Activated T-cell treated with anti-CD3 and anti-CD28 coated beads for 48 hours (primary cell): ENCODE measurements at regions not wholly inside any gene's neighbourhood (a gene's known extent, or its start where the extent isn't known, plus 50 kb on each side); places are given as distances from the start of the nearest gene placed in this dataset.

ENCODE experiments used
- DNase-seq: peaks from one replicate; pipeline ENCODE4 v3.0.0-alpha.2; 2020; ENCODE audit warnings: low read depth

DNA sequence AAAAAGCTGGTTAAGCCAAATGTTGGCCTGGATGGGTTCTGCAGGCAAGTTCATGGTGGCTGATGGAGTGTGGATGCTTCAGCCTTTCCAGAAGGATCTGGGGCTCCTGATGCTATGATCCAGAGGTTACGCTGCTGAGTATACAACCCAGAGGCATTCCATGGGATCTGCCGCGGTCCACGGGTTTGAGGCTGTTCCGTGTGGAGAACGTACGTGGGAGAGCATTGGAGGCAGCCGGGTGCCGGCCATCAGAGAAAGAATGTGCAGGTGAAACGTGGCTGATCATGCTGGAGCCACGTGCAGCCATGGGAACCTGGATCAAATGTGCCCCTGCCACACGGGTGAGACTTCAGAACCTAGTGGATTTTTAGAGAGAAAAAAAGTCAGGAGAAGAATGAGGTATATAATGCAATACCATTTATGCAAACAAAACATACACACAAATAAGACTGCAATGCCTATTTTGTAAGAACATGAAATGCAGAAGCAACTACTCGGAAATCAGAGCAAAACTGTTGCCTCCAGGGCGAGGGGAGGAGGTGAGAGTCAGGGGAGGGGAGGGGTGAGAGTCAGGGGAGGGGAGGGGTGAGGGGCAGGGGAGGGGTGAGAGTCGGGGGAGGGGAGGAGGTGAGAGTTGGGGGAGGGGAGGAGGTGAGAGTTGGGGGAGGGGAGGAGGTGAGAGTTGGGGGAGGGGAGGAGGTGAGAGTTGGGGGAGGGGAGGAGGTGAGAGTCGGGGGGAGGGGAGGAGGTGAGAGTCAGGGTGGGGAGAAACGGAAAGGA lies 116.5 kb upstream of the C1orf174 start:
- DNase-seq: no peak

DNA sequence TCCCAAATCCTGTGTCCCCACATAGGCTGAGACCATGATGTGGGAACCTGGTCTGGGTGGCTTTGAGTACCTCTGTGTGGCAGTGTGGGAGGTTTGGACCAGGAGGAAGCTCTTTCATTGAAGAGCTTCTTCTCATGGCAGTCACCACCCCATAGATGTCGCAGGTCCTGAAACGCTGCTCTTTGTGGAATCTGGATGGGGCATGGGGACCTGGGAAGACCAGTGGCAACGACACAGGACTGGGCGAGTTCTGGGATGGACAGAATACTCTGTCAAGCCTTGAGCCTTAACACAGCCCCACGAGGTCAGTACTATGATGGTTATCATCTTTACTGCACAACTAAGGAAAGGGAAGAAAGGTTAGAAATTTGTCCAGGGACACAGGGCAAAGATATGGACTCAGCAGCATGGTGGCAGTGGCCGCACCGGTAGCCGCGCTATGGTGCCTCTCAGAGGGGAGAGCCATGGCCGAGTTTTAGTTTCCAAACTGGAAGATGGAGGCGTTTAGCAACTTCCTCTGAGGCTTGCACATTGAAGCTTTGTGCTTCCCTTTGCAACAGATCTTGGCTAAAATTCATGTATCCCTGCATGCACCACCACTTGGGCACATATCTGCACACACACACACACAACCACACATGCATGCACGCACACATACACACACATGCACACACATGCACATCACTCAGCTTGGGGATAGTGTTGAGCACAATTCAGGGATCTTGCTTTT lies 117.7 kb upstream of the C1orf174 start:
- DNase-seq: no peak

DNA sequence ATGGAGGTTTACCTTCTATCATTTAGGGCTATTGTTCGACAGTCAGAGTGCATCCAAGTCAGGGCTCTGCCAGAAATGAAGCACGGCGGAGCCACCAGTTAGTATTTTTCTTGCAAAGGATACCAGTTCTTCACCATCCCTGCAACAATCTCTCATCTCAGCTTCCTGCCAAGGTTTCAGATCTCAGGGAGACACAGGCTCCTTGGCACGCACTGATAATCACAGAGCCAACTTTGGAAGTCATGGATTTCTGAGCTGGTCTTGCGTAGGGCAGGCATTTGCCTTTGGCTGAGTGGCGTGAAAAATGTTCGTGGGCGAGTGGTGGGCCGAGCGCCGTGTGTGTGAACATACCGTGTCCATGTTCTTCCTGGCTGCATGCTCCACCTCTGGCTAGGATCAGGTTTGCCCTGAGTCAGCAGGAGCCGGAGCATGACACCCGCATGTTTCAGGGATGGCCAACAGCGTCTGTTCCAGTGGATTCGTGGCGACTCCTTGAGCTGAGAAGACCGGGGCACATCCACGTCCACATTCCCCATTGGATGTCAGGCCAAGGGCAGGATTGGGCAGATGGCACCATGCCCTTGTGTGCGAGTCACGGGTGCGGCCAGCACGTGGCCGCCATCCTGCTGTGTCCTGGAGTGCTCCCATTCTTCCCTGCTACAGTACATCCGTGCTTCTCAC lies 118.5 kb upstream of the C1orf174 start:
- no peak for DNase-seq

DNA sequence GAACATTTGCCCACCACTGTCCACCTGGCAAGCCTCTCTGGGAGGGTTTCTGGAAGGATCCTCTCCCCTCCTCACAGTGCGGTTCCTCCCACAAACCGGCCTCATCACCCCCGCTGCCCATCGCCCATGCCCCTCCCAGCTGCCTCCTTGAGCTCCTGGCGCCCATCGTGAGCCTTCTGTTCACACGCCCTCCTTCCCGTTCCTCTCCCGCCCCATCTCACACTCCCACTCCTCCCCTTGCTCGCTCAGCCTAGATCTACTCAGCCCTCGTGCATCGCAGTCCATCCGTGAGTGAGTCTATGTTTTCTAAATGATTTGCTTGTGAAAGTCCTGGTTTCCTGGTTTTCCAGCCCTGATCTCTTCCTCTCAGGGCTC lies 119.1 kb upstream of the C1orf174 start:
- no peak for DNase-seq

DNA sequence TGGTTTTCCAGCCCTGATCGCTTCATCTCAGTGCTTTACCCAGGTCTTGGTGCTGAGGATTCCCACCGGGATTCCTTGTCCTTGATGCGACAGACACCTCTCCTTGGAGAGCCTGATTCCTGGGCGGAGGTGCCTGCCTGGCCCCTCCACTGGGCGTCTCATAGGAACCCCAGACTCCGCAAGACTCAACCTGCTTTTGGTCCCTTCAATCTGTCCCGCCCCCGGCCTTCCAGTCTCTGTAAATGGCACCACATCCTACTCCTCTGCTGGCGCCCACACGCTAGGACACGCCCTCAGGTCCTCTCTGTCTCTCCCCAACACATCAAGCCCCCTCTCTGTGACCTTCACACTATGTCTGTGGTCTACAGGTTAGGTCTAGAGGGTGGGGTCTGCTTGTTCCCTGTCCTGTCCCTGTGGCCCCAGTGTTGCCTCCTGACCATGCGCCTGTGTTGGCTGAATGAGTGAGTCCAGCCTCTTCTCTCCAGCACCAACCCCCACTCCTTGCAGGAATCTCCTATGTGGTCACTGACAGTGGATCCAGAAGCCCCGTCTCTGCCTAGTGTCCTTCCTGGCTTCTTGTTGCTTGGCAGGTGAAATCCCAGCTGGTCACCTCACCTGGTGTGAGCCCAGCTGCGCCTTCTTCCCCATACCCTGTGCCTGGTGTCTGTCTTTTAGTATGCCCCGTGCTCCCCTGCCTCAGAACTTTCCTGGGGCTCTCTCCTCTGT lies 119.7 kb upstream of the C1orf174 start:
- no peak for DNase-seq

DNA sequence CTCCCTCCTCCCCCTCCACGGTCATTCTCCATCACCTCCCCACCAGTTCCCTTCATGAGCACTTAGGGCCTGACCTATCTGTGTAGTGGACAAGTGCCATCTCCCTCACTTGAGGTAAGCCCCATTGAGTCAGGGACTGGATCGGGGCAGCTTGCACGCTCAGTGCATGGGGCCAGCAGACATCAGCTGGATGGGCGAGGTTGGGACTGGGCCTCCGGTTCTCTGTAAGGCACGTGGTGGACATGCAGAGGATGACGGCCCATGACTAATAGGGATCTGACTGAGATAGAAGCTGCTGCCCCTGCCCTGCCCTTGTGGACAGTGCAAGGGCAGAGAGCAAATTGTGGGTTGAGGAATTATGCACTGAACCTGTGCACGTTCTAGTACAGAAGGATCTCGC lies 120.4 kb upstream of the C1orf174 start:
- DNase-seq: no peak

DNA sequence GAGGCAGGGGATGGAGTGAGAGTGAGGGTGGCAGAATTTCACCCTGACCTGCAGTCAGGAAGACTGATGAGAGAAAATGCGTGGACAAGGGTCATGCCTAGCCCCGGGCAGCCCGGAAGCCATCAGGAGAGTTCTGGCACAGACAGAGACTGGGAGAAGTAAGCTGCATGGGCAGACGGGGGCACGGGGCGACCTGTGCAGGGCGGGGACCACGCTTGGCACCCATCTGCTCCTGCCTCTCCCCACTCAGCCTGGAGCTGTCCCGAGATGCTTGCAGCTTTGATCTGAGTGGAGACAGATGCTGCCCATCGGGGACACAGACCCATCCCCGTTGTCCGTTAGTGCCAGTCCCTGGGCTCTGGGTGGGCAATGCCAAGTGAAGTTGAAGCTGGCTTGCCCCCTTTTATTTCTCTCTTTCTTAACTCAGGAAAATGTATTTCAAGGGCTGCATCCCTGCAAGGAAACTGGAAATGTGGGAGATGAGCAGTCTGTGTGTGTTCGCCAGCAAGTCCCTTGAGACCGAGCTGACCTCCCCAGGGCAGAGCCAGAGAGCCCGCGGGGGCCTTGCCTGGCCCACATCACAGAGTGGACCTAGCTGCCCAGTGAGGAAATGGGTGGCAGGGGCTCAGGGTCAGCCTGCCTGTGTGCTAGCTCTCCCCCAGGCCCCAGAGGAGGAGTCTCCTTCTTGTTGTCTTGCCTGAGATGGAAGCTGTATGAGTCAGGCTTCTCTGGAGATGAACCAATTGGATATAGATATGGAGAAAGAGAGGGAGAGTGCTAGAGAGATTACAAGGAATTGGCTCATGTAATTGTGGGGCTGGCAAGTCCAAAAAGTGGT lies 121.3 kb upstream of the C1orf174 start:
- DNase-seq: no peak

DNA sequence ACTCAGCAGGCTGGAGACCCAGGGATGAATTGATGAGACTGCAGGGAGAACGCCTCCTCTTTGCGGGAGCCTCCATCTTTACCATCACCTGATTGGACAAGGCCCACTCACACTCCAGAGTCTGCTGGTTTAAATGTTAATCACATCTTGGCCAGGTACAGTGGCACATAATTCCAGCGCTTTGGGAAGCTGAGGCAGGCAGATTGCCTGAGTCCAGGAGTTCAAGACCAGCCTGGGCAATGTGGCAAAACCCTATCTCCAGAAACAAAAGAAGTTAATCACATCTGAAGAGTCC lies 121.8 kb upstream of the C1orf174 start:
- DNase-seq: no peak

DNA sequence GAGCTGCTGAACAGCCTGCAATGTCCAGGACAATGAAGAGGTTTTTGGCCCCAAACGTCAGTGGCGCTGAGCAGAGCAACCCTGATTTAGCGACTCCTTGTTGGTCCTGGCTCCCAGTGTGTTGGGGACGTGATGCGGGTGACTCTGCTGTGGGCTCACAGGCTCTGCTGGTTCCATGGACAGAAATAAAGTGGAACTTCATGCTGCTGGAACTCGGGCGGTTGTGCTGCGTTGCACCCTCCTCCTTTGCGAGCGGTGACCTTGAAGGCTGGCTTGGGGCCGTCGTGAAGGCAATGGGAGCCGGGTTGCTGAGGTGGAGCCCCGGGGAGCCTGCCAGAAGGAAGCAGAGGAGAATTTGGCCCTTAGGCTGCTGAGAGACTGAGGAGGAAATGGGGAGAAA lies 122.6 kb upstream of the C1orf174 start:
- no peak for DNase-seq

DNA sequence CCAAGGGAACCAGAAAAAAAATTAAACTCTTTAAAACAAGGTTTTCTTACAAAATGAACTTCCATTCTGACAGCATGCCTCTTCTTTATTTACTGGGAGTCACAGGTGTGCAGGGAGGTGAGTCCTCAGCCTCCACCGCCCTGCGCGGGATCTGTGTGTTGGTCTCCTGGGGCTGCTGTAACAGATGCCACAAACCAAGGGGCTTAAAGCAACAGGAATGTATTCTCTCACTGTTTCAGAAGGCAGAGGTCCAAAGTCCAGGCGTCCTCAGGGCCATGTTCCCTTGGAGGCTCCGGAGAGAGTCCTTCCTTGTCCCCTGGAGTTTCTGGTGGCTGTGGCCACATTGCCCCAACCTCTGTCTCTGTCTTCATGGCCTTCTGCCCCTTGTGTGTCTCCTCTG lies 123.6 kb upstream of the C1orf174 start:
- no peak for DNase-seq

DNA sequence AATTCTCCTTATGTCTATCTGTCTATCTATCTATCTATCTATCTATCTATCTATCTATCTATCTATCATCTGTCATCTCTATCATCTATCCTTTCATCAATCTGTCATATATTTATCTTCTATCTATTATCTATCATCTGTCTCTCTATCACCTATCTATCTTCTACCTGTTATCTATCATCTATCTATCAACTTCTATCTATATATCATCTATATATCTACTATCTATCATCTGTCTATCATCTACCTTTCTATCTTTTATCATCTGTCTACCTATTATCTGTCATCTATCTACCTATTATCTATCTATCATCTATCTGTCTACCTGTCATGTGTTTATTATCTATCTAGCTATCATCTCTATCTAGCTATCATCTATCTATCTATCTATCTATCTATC lies 124.7 kb upstream of the C1orf174 start:
- DNase-seq: no peak

DNA sequence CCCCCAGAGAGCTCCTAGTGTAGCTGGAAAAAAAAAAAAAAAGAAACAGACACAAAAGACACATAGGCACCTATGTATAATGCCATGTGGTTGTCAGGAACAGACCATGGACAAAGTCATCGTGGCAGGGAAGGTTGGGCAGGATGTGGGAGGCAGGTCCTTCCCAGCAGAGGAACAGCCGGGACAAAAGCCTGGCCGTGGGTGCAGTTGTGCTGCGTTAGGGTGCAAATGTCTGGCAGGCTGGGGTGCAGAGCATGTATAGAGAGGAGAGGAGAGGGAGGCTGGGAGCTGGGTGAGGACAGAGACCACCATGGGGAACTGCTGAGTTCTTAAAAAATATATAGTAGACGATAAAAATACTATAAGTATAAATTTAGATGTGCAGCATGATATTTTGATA lies 125.7 kb upstream of the C1orf174 start:
- DNase-seq: no peak

DNA sequence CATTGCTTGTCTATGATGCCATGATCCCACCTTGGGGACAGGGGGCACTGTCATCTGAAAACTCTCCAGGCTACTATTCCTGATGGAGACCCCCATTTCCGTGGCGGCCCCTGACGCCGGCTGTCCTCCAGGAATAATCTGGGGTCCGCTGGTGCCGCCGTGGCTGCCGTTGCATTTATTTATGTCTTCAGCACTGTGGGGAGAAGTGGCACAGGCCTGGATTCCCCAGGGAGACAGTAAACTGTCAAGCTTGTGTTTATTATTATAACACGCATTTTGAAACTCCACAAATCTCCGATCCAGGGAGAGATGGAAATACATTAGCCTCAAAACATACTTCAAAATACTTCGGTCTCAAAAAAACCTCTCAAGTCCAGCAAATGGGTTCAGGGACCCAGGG lies 126.9 kb upstream of the C1orf174 start:
- DNase-seq: no peak

DNA sequence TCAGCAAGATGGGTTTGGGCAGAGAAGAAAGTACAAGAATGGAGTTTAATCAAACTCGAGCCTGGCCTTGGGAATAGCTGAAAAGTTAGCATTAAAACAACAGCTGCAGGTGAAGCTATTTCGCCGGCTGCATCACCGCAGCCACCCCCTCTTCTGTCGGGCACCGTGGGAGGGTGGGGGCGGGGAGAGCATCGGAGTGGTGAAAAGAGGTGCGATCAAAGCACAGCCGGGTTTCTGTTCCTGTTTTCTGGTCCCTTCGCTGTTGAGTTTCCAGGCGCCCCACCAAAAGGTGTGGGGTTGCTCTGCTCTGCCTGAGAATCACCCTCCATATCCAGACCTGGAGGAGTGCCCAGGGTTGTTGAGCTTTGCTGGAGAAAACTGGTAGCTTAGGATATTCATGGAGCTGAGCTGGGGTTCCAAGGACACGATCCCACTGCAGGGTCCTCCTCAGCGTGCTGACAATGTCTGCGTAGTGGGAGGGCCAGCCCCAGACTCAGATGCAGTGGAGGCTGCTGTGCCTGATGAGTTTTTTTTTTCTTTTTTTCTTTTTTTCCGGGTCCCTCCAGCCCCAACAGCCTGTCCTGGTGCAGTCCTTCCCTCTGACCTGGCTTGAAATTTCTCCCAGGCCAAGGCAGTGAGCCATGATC lies 127.5 kb upstream of the C1orf174 start:
- DNase-seq: no peak

DNA sequence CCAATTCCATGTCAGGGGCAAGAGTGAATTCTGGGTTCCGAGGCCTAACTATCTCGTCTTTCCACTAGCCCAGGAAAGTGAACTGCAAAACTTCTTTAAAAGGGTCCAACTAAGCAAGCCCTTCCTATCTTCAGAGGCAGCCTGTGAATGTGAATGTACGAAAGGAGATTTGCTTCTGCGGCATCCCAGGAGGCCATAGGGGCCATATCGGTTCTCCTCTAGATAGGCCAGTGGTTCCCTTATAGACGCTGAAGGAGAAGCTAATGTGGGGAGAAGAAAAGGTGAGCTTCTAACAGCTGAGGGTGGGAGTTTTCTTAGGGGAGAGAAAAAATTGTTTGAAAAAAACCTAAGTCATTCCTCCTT lies 128.0 kb upstream of the C1orf174 start:
- no peak for DNase-seq

DNA sequence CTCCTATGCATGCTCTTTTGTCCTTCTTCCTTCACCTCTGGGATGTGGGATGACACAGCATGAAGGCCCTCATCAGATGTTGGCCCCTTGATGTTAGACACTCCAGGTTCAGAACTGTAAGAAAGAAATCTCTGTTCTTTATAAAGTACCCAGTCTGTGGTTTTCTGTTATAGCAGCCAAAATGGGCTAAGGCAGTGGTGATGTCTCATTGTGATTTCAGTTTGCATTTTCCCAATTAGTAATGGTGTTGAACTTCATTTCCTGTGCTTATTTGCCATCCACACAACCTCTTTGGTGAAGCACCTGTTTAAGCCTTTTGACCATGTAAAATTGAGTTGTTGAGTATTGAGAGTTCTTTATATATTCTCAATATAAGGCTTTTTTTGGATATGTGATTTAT lies 129.3 kb upstream of the C1orf174 start:
- DNase-seq: no peak

DNA sequence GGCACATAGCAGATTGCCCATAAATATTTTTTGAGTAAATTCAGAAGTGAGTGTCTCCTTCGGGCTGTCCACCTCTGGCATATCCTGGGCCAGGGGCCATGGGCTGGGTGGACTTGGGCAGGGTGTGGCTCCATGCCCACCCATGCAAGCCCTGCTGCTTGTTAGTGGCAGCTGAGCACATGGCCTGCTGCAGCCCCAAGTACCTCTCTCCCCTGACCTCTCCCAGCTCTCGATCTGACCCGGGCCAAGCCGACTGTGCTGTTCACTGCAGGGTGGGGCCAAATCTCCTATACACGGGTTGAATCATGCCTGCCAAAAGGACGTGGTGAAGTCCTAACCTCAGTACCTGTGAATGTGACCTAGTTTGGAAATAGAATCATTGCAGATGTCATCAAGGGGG lies 132.5 kb upstream of the C1orf174 start:
- no peak for DNase-seq

DNA sequence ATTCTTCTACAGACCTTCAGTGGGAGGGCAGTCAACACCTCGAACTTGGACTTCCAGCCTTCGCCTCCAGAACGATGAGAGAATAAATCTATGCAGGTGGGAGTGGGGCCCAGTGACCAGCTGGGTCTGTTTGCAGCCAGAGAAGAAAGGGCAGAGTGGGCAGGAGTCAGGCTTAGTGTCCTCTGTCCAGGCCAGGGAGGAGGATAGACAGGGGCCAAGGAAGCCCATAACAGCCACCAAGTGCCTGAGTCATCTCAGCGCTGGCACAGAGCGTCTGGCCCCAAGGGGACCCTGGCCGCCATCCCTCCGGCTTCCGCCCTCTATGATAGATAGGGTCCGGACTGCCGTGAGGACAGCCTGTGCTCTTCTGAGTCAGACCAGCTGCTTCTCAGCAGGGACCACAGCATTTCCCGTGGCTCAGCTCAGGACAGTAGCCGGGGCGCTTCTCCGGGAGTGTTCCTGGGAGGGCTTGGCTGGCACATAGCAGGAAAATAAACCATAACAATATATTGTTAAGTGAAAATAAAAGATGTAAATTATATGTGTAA lies 133.1 kb upstream of the C1orf174 start:
- no peak for DNase-seq

DNA sequence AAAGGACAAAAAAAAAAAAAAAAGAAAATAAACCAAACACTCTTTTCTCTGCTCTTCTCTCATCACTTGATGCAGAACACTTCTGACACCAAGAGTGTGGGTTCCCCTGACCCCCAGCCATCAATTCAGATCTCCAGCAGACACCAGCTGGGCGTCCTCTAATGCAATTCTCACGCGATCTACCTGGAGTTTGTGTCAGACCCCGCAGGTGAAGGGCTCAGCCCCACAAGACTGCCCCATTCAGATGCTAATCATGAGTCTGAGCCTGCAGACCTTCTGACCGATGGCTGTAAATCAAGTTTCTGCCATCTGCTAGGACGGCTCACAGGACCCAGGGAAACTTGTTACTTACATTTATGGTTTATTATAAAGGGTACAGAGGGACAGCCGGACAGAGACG lies 133.6 kb upstream of the C1orf174 start:
- DNase-seq: no peak

DNA sequence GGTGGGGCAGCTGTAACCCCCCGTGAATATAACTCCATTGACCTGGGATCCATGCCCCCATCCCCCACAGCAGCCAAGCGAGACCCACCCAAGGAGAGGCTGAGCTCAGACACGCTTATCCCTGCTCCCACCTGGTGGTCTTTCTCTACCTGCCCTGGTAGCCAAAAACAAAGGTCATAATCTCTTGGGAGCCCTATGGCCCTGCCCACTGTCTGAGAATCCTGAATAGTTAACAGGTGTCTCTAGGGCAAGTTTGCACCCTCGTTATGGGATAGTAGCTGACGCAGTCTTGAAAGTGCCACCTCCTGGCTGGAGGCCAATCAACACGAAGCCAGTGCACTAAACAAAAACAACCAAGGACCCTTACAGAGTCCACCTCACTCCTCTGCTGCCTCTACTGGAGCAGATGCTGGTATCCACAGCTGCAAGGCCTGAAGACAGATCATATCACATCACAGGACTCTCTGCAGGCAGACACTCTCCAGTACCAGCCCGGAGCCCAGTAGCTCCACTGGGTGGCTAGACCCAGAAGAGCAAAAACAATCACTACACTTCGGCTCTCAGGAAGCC lies 134.3 kb upstream of the C1orf174 start:
- no peak for DNase-seq

DNA sequence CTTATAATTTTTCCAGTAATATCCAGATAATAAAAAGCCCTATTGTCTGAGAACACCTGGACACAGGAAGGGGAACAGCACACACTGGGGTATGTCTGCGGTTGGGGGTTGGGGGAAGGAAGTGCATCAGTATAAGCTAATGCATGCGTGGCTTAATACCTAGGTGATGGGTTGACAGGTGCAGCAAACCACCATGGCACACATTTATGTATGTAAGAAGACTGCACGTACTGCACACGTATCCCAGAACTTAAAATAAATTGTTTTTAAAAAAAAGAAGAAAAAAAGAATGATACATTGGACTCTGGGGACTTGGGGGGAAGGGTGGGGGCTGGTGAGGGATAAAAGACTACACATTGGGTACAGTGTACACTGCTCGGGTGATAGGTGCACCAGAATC lies 144.9 kb upstream of the C1orf174 start:
- no peak for DNase-seq
